Mononuclear cell (primary cell): ENCODE measurements at regions not wholly inside any gene's neighbourhood (a gene's known extent, or its start where the extent isn't known, plus 50 kb on each side); places are given as distances from the start of the nearest gene placed in this dataset.

Experiments
- H3K27me3 ChIP-seq: 2 replicates; pipeline ENCODE4 v1.6.0; 2011; ENCODE audit warnings: low read length, control low read depth; ENCODE audit not compliant: insufficient read depth
- H3K4me1 ChIP-seq: 2 replicates; pipeline ENCODE4 v1.5.1; 2011; ENCODE audit warnings: mild to moderate bottlenecking, low read length, control low read depth; ENCODE audit not compliant: insufficient read depth
- H3K4me3 ChIP-seq: 2 replicates; pipeline ENCODE4 v1.5.1; 2011; ENCODE audit warnings: mild to moderate bottlenecking, low read length, moderate library complexity
- H3K9me3 ChIP-seq: 2 replicates; pipeline ENCODE4 v1.5.1; 2011; ENCODE audit warnings: low read depth, mild to moderate bottlenecking, control low read depth, low read length

- Histone ChIP-seq H3K27me3 (no peaks in the 10 kb centered on the region), H3K4me3 (no peak overlapping the region), H3K4me1 (peaks cover 17% of the 10 kb centered on the region), H3K9me3 (no peaks in the 10 kb centered on the region)
Observed at GRCh38 chr3:40768536-40768935, 243.8 kb downstream of the ZNF621 start.

- H3K9me3 ChIP-seq, result no peaks in the 10 kb centered on the region
- no peaks in the 10 kb centered on the region for H3K27me3 ChIP-seq
- H3K4me1 ChIP-seq, result peaks cover 17% of the 10 kb centered on the region
- no peak overlapping the region for H3K4me3 ChIP-seq
Observed at GRCh38 chr3:40770061-40770460, 245.3 kb downstream of the ZNF621 start.

GRCh38 chr3:40771112-40771511 lies 246.4 kb downstream of the ZNF621 start:
- Histone ChIP-seq H3K27me3 (no peaks in the 10 kb centered on the region), H3K9me3 (no peaks in the 10 kb centered on the region), H3K4me1 (peaks cover 17% of the 10 kb centered on the region), H3K4me3 (no peak overlapping the region)

- Histone ChIP-seq H3K4me3 (no peak overlapping the region), H3K4me1 (peaks cover 6% of the 10 kb centered on the region), H3K27me3 (no peaks in the 10 kb centered on the region), H3K9me3 (no peaks in the 10 kb centered on the region)
Observed at GRCh38 chr3:40779039-40779438, 254.3 kb downstream of the ZNF621 start.

- no peaks in the 10 kb centered on the region for H3K9me3 ChIP-seq
- H3K4me1 ChIP-seq, result peaks cover 6% of the 10 kb centered on the region
- H3K27me3 ChIP-seq, result no peaks in the 10 kb centered on the region
- no peak overlapping the region for H3K4me3 ChIP-seq
Observed at GRCh38 chr3:40780291-40780924, 255.6 kb downstream of the ZNF621 start.

GRCh38 chr3:40780925-40781406 lies 256.2 kb downstream of the ZNF621 start:
- peaks cover 6% of the 10 kb centered on the region for H3K4me1 ChIP-seq
- H3K27me3 ChIP-seq, result no peaks in the 10 kb centered on the region
- H3K9me3 ChIP-seq, result no peaks in the 10 kb centered on the region
- no peak overlapping the region for H3K4me3 ChIP-seq

GRCh38 chr3:40782111-40782721 lies 257.5 kb downstream of the ZNF621 start:
- H3K27me3 ChIP-seq, result no peaks in the 10 kb centered on the region
- H3K4me1 ChIP-seq, result peaks cover 6% of the 10 kb centered on the region
- no peaks in the 10 kb centered on the region for H3K9me3 ChIP-seq
- H3K4me3 ChIP-seq, result no peak overlapping the region

- no peaks in the 10 kb centered on the region for H3K9me3 ChIP-seq
- H3K4me3 ChIP-seq, result no peak overlapping the region
- no peaks in the 10 kb centered on the region for H3K4me1 ChIP-seq
- H3K27me3 ChIP-seq, result no peaks in the 10 kb centered on the region
Observed at GRCh38 chr3:40790746-40791145, 266.0 kb downstream of the ZNF621 start.

GRCh38 chr3:40793730-40794129 lies 269.0 kb downstream of the ZNF621 start:
- no peaks in the 10 kb centered on the region for H3K9me3 ChIP-seq
- H3K4me3 ChIP-seq, result no peak overlapping the region
- peaks cover 7% of the 10 kb centered on the region for H3K4me1 ChIP-seq
- no peaks in the 10 kb centered on the region for H3K27me3 ChIP-seq

- no peaks in the 10 kb centered on the region for H3K9me3 ChIP-seq
- H3K4me1 ChIP-seq, result peaks cover 32% of the 10 kb centered on the region
- no peaks in the 10 kb centered on the region for H3K27me3 ChIP-seq
Observed at GRCh38 chr3:40800343-40800742, 275.6 kb downstream of the ZNF621 start.

GRCh38 chr3:40801284-40801741 lies 276.6 kb downstream of the ZNF621 start:
- H3K27me3 ChIP-seq, result no peaks in the 10 kb centered on the region
- H3K4me3 ChIP-seq, result no peak overlapping the region
- peaks cover 32% of the 10 kb centered on the region for H3K4me1 ChIP-seq
- no peaks in the 10 kb centered on the region for H3K9me3 ChIP-seq

More at GRCh38 chr3:40800343-40800742, 275.6 kb downstream of the ZNF621 start:
- no peak overlapping the region for H3K4me3 ChIP-seq

- Histone ChIP-seq H3K27me3 (no peaks in the 10 kb centered on the region), H3K4me1 (peaks cover 27% of the 10 kb centered on the region), H3K4me3 (no peak overlapping the region), H3K9me3 (no peaks in the 10 kb centered on the region)
Observed at GRCh38 chr3:40803311-40803710, 278.6 kb downstream of the ZNF621 start.

- H3K9me3 ChIP-seq, result peaks cover 12% of the 10 kb centered on the region
- peaks cover 8% of the 10 kb centered on the region for H3K4me1 ChIP-seq
- no peaks in the 10 kb centered on the region for H3K27me3 ChIP-seq
- H3K4me3 ChIP-seq, result no peak overlapping the region
Observed at GRCh38 chr3:40805456-40805855, 280.7 kb downstream of the ZNF621 start.

- no peaks in the 10 kb centered on the region for H3K27me3 ChIP-seq
- H3K4me1 ChIP-seq, result no peaks in the 10 kb centered on the region
- peaks cover 29% of the 10 kb centered on the region for H3K9me3 ChIP-seq
- no peak overlapping the region for H3K4me3 ChIP-seq
Observed at GRCh38 chr3:40810813-40811212, 286.1 kb downstream of the ZNF621 start.

- Histone ChIP-seq H3K4me1 (no peaks in the 10 kb centered on the region), H3K9me3 (peaks cover under 1% of the 10 kb centered on the region), H3K4me3 (no peak overlapping the region), H3K27me3 (no peaks in the 10 kb centered on the region)
Observed at GRCh38 chr3:40817017-40817416, 292.3 kb downstream of the ZNF621 start.

- H3K4me3 ChIP-seq, result no peak overlapping the region
- H3K9me3 ChIP-seq, result no peaks in the 10 kb centered on the region
- H3K27me3 ChIP-seq, result no peaks in the 10 kb centered on the region
- H3K4me1 ChIP-seq, result no peaks in the 10 kb centered on the region
Observed at GRCh38 chr3:40821315-40821714, 296.6 kb downstream of the ZNF621 start.
